ENCODE measurements at regions not wholly inside any gene's neighbourhood (a gene's known extent, or its start where the extent isn't known, plus 50 kb on each side); places are given as distances from the start of the nearest gene placed in this dataset.
"Not testable (repeated sequence)": the region's sequence is repeated elsewhere in the genome, so short reads cannot be mapped to it uniquely, and the experiment has no call there.

DNA sequence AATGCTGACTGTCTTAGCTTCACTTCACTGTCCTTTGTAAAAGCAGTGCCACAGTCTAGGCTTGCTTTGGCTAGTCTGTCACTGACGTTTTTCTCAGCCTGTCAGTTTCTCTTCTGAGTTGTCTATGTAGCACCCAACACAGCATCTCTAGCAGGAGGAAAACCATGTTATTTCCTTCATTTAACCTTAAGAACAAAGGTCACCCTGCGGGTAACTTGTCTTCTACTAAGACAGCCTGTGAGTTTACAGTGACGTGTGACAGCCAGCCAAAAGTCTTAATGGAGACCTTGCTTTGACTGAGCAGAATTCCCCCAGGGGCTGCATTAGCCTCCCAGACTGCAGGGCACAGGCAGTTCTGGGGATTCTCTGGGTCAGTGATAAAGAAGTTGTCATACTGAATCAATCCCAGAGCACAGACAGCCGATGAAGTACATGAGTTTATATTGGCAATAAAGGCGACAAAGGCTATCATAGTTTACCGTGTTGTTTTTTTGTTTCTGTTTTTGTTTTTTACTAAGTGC, 296.0 kb upstream of the KIAA1217 start:
- TF ChIP-seq CTCF (conservative IDR thresholded peaks at IDR 0.05; ENCODE audit: control insufficient read depth, insufficient read depth, low read depth, low read length) = no peak
- DNase-seq (ENCODE audit: low read depth) = no peak
- no peak overlapping the region for H3K4me3 ChIP-seq (ENCODE audit: control insufficient read depth, low read depth, low read length)

DNA sequence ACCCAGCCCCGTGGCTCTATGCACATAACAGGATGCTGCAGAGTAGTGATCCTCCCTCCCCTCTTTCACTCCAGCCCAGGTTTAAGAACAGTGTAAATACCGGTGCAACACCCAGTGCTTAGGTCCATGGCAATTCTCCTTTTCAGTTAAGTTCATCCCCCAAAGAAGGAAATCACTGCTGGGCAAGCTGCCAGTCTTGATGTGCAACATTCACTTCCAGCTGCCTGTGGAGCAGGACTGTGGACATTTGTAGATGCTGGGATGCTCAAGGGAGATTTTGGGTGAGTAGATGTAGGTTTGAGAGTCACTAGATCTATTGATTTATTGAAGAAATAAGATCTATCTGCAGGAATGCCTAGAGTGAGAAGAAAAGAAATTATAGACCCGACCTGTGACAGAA, 294.3 kb upstream of the KIAA1217 start:
- TF ChIP-seq CTCF (conservative IDR thresholded peaks at IDR 0.05; ENCODE audit: control insufficient read depth, insufficient read depth, low read depth, low read length) = no peak
- DNase-seq (ENCODE audit: low read depth) = no peak
- no peak overlapping the region for H3K4me3 ChIP-seq (ENCODE audit: control insufficient read depth, low read depth, low read length)

GRCh38 chr10:23917251-23917840, 291.6 kb upstream of the KIAA1217 start:
- no peak for DNase-seq (ENCODE audit: low read depth)
- TF ChIP-seq CTCF (conservative IDR thresholded peaks at IDR 0.05; ENCODE audit: control insufficient read depth, insufficient read depth, low read depth, low read length) = no peak

GRCh38 chr10:23918090-23918723, 290.7 kb upstream of the KIAA1217 start:
- TF ChIP-seq CTCF (conservative IDR thresholded peaks at IDR 0.05; ENCODE audit: control insufficient read depth, insufficient read depth, low read depth, low read length) = no peak
- no peak overlapping the region for H3K4me3 ChIP-seq (ENCODE audit: control insufficient read depth, low read depth, low read length)
- DNase-seq (ENCODE audit: low read depth) = no peak

More at GRCh38 chr10:23917251-23917840, 291.6 kb upstream of the KIAA1217 start:
- no peak overlapping the region for H3K4me3 ChIP-seq (ENCODE audit: control insufficient read depth, low read depth, low read length)

GRCh38 chr10:23918839-23919238, 290.1 kb upstream of the KIAA1217 start:
- TF ChIP-seq CTCF (conservative IDR thresholded peaks at IDR 0.05; ENCODE audit: control insufficient read depth, insufficient read depth, low read depth, low read length) = no peak
- peak; percentile 2 for DNase-seq (ENCODE audit: low read depth)
- H3K4me3 ChIP-seq (ENCODE audit: control insufficient read depth, low read depth, low read length) = no peak overlapping the region

DNA sequence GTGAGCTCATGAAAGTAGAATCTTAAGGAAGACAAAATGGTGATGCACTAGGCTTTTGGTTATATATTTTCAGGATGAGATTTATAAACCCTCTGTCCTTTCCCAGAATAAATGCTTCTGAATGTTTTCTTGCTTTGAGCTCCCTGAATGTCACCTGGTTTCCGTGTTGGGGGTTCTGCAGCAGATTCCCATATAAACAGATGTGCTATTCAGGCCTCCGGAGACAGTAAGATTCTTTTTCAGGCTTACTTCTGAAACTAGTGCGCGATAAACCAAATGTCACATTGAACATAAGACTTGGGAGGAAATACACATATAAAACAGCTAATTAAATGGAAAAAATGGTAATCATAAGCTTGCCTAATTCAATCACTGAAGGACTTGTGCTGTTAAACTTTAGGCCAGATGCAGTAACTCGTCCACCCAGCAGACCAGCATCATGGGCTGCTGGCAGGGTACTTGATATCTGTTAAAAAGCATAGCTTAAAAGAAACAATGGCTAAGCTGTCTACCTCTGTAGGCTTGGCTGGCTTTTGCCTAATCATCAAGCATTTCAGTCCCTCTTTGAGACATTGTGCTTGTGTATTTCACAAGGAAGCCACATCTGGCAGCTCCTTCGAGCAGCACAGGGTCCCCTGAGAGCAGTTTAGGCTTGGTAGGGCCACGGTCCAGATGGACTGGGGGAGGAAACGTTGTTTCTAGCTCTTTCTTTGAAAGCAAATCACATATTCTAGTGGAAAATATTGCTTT, 281.2 kb upstream of the KIAA1217 start:
- TF ChIP-seq CTCF (conservative IDR thresholded peaks at IDR 0.05; ENCODE audit: control insufficient read depth, insufficient read depth, low read depth, low read length) = no peak
- DNase-seq (ENCODE audit: low read depth) = no peak
- H3K4me3 ChIP-seq (ENCODE audit: control insufficient read depth, low read depth, low read length) = no peak overlapping the region

DNA sequence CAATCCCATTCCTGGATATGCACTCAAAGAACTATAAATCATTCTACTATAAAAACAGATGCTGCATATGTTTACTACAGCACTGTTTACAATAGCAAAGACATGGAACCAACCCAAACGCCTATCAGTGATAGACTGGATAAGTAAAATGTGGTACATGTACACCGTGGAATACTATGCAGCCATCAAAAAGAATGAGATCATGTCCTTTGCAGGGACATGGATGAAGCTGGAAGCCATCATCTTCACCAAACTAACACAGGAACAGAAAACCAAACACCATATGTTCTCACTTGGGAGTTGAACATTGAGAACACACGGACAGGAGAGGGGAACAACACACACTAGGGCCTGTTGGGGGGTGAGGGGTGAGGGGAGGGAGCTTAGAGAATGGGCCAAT, 274.9 kb upstream of the KIAA1217 start:
- DNase-seq (ENCODE audit: low read depth); H3K4me3 ChIP-seq (ENCODE audit: control insufficient read depth, low read depth, low read length): not testable (repeated sequence)

All from fibroblast of mammary gland (primary cell).